A549 (cell line): ENCODE measurements at regions not wholly inside any gene's neighbourhood (a gene's known extent, or its start where the extent isn't known, plus 50 kb on each side); places are given as distances from the start of the nearest gene placed in this dataset.
"Not testable (repeated sequence)": the region's sequence is repeated elsewhere in the genome, so short reads cannot be mapped to it uniquely, and the experiment has no call there.

Experiments
- ATAC-seq, 2 experiments: fragments of 200-7000 bp in 1 of 2; fragments of >200 bp in 1 of 2; cut with Nextera tagmentation in 1 of 2; cut with Tn5 transposase in 1 of 2; 3 replicates each; pipeline versions ENCODE4 v1.8.0 to v1.9.1; 2018 to 2020; ENCODE audit warnings: mild to moderate bottlenecking in 1 of 2, moderate library complexity in 1 of 2
- CTCF ChIA-PET: fragments of 300-600 bp; sonication (Branson Sonifier 250); formaldehyde crosslinking; extraction: SDS; loops from one replicate; lab custom pipeline; 2021; ENCODE audit warnings: antibody characterized with exemption, inconsistent platforms; lab: Yijun Ruan, JAX
- POLR2A ChIA-PET: fragments of 350-600 bp; formaldehyde crosslinking; extraction: SDS; loops from one replicate; lab custom pipeline; 2021; ENCODE audit warnings: antibody characterized with exemption, inconsistent platforms; lab: Yijun Ruan, JAX
- DNase-seq, 2 experiments: peaks; one replicate each; pipeline versions ENCODE4 v3.0.0 to v3.0.0-alpha.2; 2011 to 2016; ENCODE audit warnings: low read depth in 1 of 2, low spot score in 1 of 2
- FAIRE-seq: peaks from 2 replicates; lab custom pipeline; 2011; peaks lifted over from hg19 to GRCh38; lab: Jason Lieb, UNC
- H3K27ac ChIP-seq, 2 experiments: fragments of >200 bp; sonication (Bioruptor Twin); formaldehyde crosslinking; 3 replicates each; pipeline ENCODE4 v1.5.1; 2016 to 2017
- H3K4me1 ChIP-seq: fragments of >200 bp; sonication (Bioruptor Twin); formaldehyde crosslinking; 3 replicates; pipeline ENCODE4 v1.6.1; 2016
- H3K4me2 ChIP-seq: fragments of >200 bp; sonication (Bioruptor Twin); formaldehyde crosslinking; 3 replicates; pipeline ENCODE4 v1.6.1; 2016
- H3K4me3 ChIP-seq: fragments of >200 bp; sonication (Bioruptor Twin); formaldehyde crosslinking; 3 replicates; pipeline ENCODE4 v1.5.1; 2016
- H3K9me3 ChIP-seq: fragments of >200 bp; sonication (Bioruptor Twin); formaldehyde crosslinking; 3 replicates; pipeline ENCODE4 v1.6.1; 2016
- CBX8 ChIP-seq: fragments of 200-600 bp; sonication (generic); IDR thresholded peaks from 2 replicates; pipeline ENCODE4 v1.6.1; 2016
- EHMT2 ChIP-seq: fragments of 200-600 bp; sonication (generic); IDR thresholded peaks from 2 replicates; pipeline ENCODE4 v1.6.1; 2016; ENCODE audit warnings: antibody characterized with exemption, low read depth, mild to moderate bottlenecking, moderate library complexity
- FOSL2 ChIP-seq, 2 experiments: fragments of 450-650 bp in 1 of 2; fragments of >200 bp in 1 of 2; sonication (Bioruptor Twin) in 1 of 2; formaldehyde crosslinking; IDR thresholded peaks; 2 replicates each; pipeline versions ENCODE4 v1.5.0 to v1.6.1; 2016 to 2020; ENCODE audit warnings: mild to moderate bottlenecking in 1 of 2, moderate library complexity in 1 of 2
- HEYL ChIP-seq: fragments of 250-450 bp; sonication (Bioruptor Pico); IDR thresholded peaks from 2 replicates; pipeline ENCODE4 v1.8.0; 2021; ENCODE audit warnings: mild to moderate bottlenecking, moderate library complexity
- HOXB13 ChIP-seq: fragments of 250-450 bp; sonication (Bioruptor Pico); IDR thresholded peaks from 2 replicates; pipeline ENCODE4 v1.5.0; 2020; ENCODE audit warnings: low read depth, mild to moderate bottlenecking, moderate library complexity
- JUN ChIP-seq, 2 experiments: fragments of >200 bp; sonication (Bioruptor Twin); formaldehyde crosslinking; IDR thresholded peaks; 2 replicates in 1 of 2; 3 replicates in 1 of 2; pipeline ENCODE4 v1.6.1; 2016 to 2017
- JUNB ChIP-seq: fragments of >200 bp; sonication (Bioruptor Twin); formaldehyde crosslinking; IDR thresholded peaks from 2 replicates; pipeline ENCODE4 v1.6.1; 2016
- MAFK ChIP-seq: fragments of 450-650 bp; IDR thresholded peaks from 2 replicates; pipeline ENCODE4 v1.6.1; 2014; ENCODE audit not compliant: partially characterized antibody
- PHF8 ChIP-seq: fragments of 200-600 bp; sonication (generic); IDR thresholded peaks from 2 replicates; pipeline ENCODE4 v1.6.1; 2016; ENCODE audit warnings: low read depth, mild to moderate bottlenecking, antibody characterized with exemption, moderate library complexity, borderline replicate concordance
- TFCP2L1 ChIP-seq: fragments of 250-450 bp; sonication (Bioruptor Pico); IDR thresholded peaks from 2 replicates; pipeline ENCODE4 v1.5.0; 2021; ENCODE audit warnings: mild to moderate bottlenecking
- ZC3H11A ChIP-seq: fragments of 450-650 bp; IDR thresholded peaks from 2 replicates; pipeline ENCODE4 v1.6.1; 2014; ENCODE audit warnings: antibody characterized with exemption, mild to moderate bottlenecking
- WGBS: methylation state at CpG from one replicate; pipeline ENCODE4 v1.1.6; 2017; ENCODE audit errors: missing lambda C conversion rate; 5-methylcytosine and 5-hydroxymethylcytosine counted together
- TF ChIP-seq, protein P1 (sequence below): fragments of 450-650 bp; IDR thresholded peaks from 2 replicates; pipeline ENCODE4 v1.6.1; 2014; ENCODE audit warnings: antibody characterized with exemption

DNA sequence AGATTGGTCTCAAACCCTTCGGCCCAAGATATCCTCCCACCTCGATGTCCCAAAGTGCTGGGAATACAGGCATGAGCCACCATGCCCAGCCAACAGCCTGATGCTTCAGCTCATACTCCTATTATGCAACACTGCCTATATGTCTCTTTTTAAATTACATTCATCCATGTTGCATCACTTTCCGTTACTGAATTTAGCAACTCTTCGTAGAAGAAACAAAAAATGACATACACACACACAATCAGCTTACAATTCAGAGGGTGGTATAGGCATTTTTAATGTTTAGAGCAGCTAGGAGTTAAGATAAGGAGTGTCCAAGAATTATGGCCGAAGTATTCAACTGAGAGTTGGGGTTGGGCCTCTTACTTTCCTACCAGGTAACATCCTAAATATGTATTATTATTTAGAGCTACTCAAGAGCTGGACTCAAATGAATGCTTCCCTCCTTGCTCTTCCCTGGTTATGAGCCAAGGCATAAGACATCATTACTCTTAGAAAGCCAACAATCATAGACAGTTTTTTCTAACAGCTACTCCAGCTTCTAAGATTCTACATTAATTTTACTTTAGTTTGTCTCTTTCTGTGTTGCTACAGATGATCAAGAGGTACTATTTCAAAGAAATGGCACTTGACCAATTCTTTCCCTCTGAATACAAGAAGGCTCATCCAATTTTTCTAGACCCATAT, 62.0 kb upstream of the BMP5 start:
- WGBS, result 77% methylated on average over 5 of the region's 5 CpGs
- H3K27ac ChIP-seq, result no peak overlapping the region
- no peak overlapping the region for H3K4me3 ChIP-seq
- TF ChIP-seq MAFK, result no peak
- TF ChIP-seq HEYL (CRISPR knock-in tag), result no peak
- no peak for TF ChIP-seq HOXB13 (CRISPR knock-in tag)
- no peak for TF ChIP-seq ZC3H11A
- TF ChIP-seq, protein P1, sequence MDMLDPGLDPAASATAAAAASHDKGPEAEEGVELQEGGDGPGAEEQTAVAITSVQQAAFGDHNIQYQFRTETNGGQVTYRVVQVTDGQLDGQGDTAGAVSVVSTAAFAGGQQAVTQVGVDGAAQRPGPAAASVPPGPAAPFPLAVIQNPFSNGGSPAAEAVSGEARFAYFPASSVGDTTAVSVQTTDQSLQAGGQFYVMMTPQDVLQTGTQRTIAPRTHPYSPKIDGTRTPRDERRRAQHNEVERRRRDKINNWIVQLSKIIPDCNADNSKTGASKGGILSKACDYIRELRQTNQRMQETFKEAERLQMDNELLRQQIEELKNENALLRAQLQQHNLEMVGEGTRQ, result no peak
- no peak for DNase-seq
- no peak for ATAC-seq
- no peaks in the 10 kb centered on the region for H3K4me1 ChIP-seq
- no peak for FAIRE-seq
- CTCF ChIA-PET, result interaction anchor here (1.3 kb wide), 1 partner anchor 661 kb away, joined by 4 read pairs; no protein-coding TSS in a partner anchor
- POLR2A ChIA-PET, result no interaction called here
- H3K4me2 ChIP-seq, result no peak overlapping the region
- no peaks in the 10 kb centered on the region for H3K9me3 ChIP-seq

DNA sequence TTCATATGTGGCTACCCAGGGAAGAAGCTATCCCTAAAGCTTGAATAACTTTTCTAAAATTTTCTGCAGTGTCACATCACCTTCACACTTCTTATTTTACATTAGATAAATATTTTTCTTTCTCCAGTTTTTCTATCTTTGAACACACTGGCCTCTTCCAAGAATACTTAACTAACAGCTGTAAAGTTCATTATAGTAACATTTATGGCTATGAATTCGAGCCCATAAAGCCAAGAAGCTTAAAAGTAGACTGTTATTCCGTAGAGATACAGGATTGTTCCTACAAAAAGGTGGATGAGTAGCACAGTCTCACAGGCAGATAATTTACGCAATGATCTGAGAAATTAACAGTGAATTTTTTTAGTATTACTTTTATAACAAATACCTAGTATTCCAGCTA, 55.7 kb upstream of the BMP5 start:
- WGBS, result 64% methylated on average over 3 of the region's 3 CpGs
- no peak overlapping the region for H3K4me2 ChIP-seq
- no peak for FAIRE-seq
- no peak overlapping the region for H3K27ac ChIP-seq
- CTCF ChIA-PET, result no interaction called here
- H3K9me3 ChIP-seq, result no peaks in the 10 kb centered on the region
- ATAC-seq, result no peak
- no peak for TF ChIP-seq EHMT2
- TF ChIP-seq CBX8, result no peak
- TF ChIP-seq TFCP2L1, result no peak
- TF ChIP-seq PHF8, result no peak
- TF ChIP-seq JUN (IDR thresholded peaks at IDR 0.05), result no peak
- TF ChIP-seq ZC3H11A, result no peak
- POLR2A ChIA-PET, result no interaction called here
- no peak overlapping the region for H3K4me3 ChIP-seq
- no peaks in the 10 kb centered on the region for H3K4me1 ChIP-seq
- DNase-seq, result no peak

DNA sequence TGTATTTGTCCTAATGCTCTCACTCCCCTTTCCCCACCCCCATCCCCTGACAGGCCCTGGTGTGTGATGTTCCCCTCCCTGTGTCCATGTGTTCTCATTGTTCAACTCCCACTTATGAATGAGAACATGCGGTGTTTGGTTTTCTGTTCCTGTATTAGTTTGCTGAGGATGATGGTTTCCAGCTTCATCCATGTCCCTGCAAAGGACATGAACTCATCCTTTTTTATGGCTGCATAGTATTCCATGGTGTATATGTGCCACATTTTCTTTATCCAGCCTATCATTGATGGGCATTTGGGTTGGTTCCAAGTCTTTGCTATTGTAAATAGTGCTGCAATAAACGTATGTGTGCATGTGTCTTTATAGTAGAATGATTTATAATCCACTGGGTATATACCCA, 52.3 kb upstream of the BMP5 start:
- POLR2A ChIA-PET, H3K27ac ChIP-seq, H3K4me2 ChIP-seq, FAIRE-seq, H3K4me1 ChIP-seq, ATAC-seq, DNase-seq, H3K9me3 ChIP-seq, H3K4me3 ChIP-seq: not testable (repeated sequence)
- CTCF ChIA-PET, result interaction anchor here (1.1 to 2.1 kb wide), 2 partner anchors 14 to 482 kb away, joined by 3 to 5 read pairs; no protein-coding TSS in a partner anchor
- 0% methylated on average over 1 of the region's 2 CpGs for WGBS

DNA sequence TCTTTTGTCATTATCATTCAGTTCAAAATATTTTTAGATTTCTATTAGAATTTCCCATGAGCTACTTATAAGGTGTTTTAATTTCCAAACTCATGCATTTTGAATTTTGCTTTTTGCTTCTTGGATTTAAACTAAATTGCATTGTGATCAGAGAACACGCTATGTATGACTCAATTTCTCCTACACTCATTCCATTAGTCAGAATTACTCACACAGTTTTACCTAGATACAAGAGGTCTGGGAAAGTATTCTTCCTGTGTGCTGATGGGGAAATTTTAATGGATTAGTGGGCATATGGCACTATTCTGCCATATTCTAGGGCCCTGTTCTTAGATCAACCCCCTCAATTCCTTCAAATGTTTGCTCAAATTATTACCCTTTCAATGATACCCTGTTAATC, 49.9 kb upstream of the BMP5 start:
- Histone ChIP-seq H3K27ac (no peak overlapping the region), H3K4me3 (no peak overlapping the region), H3K9me3 (no peaks in the 10 kb centered on the region), H3K4me1 (0 out of 3 replicates have a peak, but pooled peaks cover 3% of the 10 kb centered on the region), H3K4me2 (peak overlapping the region; percentile 19; the same call in 1 of the 3 replicates)
- ChIA-PET POLR2A (no interaction called here), CTCF (interaction anchor here (1.4 kb wide), 1 partner anchor 28 kb away, joined by 4 read pairs; no protein-coding TSS in a partner anchor)
- ATAC-seq, result no peak
- FAIRE-seq, result no peak
- 10% methylated on average over 1 of the region's 1 CpG for WGBS
- peak; percentile 6 to 20 for DNase-seq
- TF ChIP-seq FOSL2 (IDR thresholded peaks at IDR 0.05) (no peak), FOSL2 (CRISPR knock-in tag; IDR thresholded peaks at IDR 0.05) (peak; percentile 72), PHF8 (no peak), JUNB (peak; percentile 53; the same call in 1 of the 2 replicates)
